ENCODE measurements at regions not wholly inside any gene's neighbourhood (a gene's known extent, or its start where the extent isn't known, plus 50 kb on each side); places are given as distances from the start of the nearest gene placed in this dataset.

DNA sequence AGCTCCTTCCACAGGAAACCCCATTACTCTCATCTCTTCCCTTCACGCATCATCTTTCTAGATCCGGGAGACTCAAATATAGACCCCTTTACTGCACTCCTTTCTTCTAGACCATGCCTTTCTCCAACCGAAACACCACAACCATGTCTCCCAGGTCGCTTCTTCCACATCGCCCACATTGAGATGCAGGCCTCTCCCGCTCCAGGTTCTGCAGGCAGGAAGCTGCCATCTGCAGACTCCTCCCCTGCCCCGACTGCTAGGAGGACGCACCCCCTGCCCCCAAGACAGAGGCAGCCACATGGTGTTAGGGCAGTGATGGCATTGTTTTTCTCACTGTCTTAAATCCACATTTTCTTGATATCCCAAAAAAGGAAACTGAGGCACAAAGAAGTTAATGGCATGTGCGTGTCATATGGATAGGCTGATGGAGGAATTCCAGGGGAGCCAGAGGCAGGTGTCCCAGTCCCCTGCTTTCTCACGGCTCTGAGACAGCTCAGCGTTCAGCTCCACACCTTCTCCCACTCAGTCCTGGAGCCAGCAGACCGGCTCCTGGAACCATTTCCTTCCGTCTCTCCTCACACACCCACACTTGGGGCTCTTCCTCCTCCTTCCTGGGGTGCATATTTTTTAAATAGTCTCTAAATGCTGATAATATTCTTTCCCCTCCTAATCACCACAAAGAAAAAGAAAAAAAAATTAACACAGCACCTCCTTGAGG lies 438.4 kb downstream of the EIPR1 start:
- Histone ChIP-seq H3K27me3 (ENCODE audit: control insufficient read depth in 5 of 5, insufficient read depth in 4 of 5, low read length in 5 of 5) (peaks cover 0 to 6% (median 5%) of the 10 kb centered on the region in 5 donors), H3K4me3 (ENCODE audit: low read depth in 1 of 5, low read length in 5 of 5) (no peak overlapping the region), H3K9me3 (ENCODE audit: control insufficient read depth in 5 of 5, low read length in 5 of 5) (peaks cover 0 to 2% (median 0%) of the 10 kb centered on the region in 5 donors), H3K36me3 (ENCODE audit: control insufficient read depth in 5 of 5, insufficient read depth in 5 of 5, low read length in 5 of 5) (no peaks in the 10 kb centered on the region), H3K27ac (ENCODE audit: low read depth, low read length) (no peak overlapping the region), H3K4me1 (ENCODE audit: control insufficient read depth in 5 of 5, insufficient read depth in 5 of 5, low read length in 5 of 5) (no peaks in the 10 kb centered on the region), H3K9ac (ENCODE audit: low read length in 5 of 5) (no peak overlapping the region)

GRCh38 chr2:2938481-2938880 lies 439.1 kb downstream of the EIPR1 start:
- peaks cover 0 to 6% (median 5%) of the 10 kb centered on the region in 5 donors for H3K27me3 ChIP-seq (ENCODE audit: control insufficient read depth in 5 of 5, insufficient read depth in 4 of 5, low read length in 5 of 5)
- peaks cover 0 to 2% (median 0%) of the 10 kb centered on the region in 5 donors for H3K9me3 ChIP-seq (ENCODE audit: control insufficient read depth in 5 of 5, low read length in 5 of 5)
- H3K9ac ChIP-seq (ENCODE audit: low read length in 5 of 5) = no peak overlapping the region
- no peak overlapping the region for H3K4me3 ChIP-seq (ENCODE audit: low read depth in 1 of 5, low read length in 5 of 5)
- H3K4me1 ChIP-seq (ENCODE audit: control insufficient read depth in 5 of 5, insufficient read depth in 5 of 5, low read length in 5 of 5) = peaks cover 0 to 3% (median 1%) of the 10 kb centered on the region in 5 donors
- H3K27ac ChIP-seq (ENCODE audit: low read depth, low read length) = no peak overlapping the region
- H3K36me3 ChIP-seq (ENCODE audit: control insufficient read depth in 5 of 5, insufficient read depth in 5 of 5, low read length in 5 of 5) = no peaks in the 10 kb centered on the region

- Histone ChIP-seq H3K36me3 (ENCODE audit: control insufficient read depth in 5 of 5, insufficient read depth in 5 of 5, low read length in 5 of 5) (no peaks in the 10 kb centered on the region), H3K27ac (ENCODE audit: low read depth, low read length) (no peak overlapping the region), H3K9me3 (ENCODE audit: control insufficient read depth in 5 of 5, low read length in 5 of 5) (peaks cover 0 to 2% (median under 1%) of the 10 kb centered on the region in 5 donors), H3K4me1 (ENCODE audit: control insufficient read depth in 5 of 5, insufficient read depth in 5 of 5, low read length in 5 of 5) (peaks cover 0 to 5% (median 3%) of the 10 kb centered on the region in 5 donors), H3K4me3 (ENCODE audit: low read depth in 1 of 5, low read length in 5 of 5) (no peak overlapping the region), H3K9ac (ENCODE audit: low read length in 5 of 5) (no peak overlapping the region), H3K27me3 (ENCODE audit: control insufficient read depth in 5 of 5, insufficient read depth in 4 of 5, low read length in 5 of 5) (peaks cover 0 to 6% (median 0%) of the 10 kb centered on the region in 5 donors)
Observed at GRCh38 chr2:2935445-2936149, 442.0 kb downstream of the EIPR1 start.

GRCh38 chr2:2933426-2933825 lies 444.2 kb downstream of the EIPR1 start:
- Histone ChIP-seq H3K36me3 (ENCODE audit: control insufficient read depth in 5 of 5, insufficient read depth in 5 of 5, low read length in 5 of 5) (no peaks in the 10 kb centered on the region), H3K4me3 (ENCODE audit: low read depth in 1 of 5, low read length in 5 of 5) (no peak overlapping the region), H3K4me1 (ENCODE audit: control insufficient read depth in 5 of 5, insufficient read depth in 5 of 5, low read length in 5 of 5) (peaks cover 0 to 5% (median 3%) of the 10 kb centered on the region in 5 donors), H3K9me3 (ENCODE audit: control insufficient read depth in 5 of 5, low read length in 5 of 5) (peaks cover 2 to 11% (median 10%) of the 10 kb centered on the region in 5 donors), H3K27me3 (ENCODE audit: control insufficient read depth in 5 of 5, insufficient read depth in 4 of 5, low read length in 5 of 5) (no peaks in the 10 kb centered on the region), H3K9ac (ENCODE audit: low read length in 5 of 5) (no peak overlapping the region), H3K27ac (ENCODE audit: low read depth, low read length) (no peak overlapping the region)

DNA sequence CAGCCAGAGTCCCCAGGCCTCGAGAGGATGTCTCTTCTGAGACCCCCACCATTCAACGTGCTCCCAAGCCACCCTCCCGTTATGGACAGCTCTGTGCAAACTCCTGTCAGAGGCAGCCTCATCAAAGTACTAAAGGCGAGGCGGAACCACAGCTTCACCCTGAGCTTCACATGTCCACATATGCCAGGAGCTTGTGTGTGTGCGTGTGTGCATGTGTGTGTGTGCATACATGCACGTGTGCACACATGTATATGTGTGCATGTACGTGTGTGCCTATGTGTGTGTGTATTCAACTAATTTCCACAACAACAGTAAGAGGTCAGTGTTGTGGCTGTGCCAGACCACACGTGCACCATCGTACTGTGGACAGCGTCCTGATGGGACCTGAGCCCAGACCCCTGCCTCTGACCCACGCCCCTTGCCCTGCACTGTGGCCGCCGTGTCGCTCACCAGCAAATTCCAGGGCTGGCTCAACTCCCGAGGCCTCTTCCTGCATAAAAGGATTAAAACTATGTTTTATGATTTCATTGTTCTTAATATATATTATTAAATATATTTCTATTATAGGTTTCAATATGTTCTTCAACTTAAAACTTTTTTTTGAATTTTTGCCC lies 444.8 kb downstream of the EIPR1 start:
- no peak overlapping the region for H3K27ac ChIP-seq (ENCODE audit: low read depth, low read length)

DNA sequence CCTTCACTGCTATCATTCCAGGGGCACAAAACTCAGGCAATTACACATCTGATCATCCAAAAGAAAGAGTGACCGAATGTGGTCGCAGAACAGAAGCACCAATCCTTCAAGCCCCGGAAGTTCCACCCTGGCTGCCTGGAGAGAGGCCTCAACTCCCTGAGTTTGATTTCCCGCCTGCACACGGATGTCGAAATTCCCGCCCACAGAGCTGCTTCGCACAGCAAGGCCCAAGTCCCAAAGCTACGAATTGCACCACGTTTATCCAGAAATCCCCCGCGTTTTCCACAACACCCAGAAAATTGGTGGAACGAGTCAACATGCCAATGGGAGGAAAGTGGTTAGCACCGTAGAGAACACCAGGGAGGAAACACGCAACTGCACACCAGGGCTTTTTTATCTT lies 445.4 kb downstream of the EIPR1 start:
- Histone ChIP-seq H3K9me3 (ENCODE audit: control insufficient read depth in 5 of 5, low read length in 5 of 5) (peaks cover 2 to 11% (median 10%) of the 10 kb centered on the region in 5 donors), H3K27ac (ENCODE audit: low read depth, low read length) (no peak overlapping the region), H3K36me3 (ENCODE audit: control insufficient read depth in 5 of 5, insufficient read depth in 5 of 5, low read length in 5 of 5) (no peaks in the 10 kb centered on the region), H3K4me3 (ENCODE audit: low read depth in 1 of 5, low read length in 5 of 5) (no peak overlapping the region), H3K27me3 (ENCODE audit: control insufficient read depth in 5 of 5, insufficient read depth in 4 of 5, low read length in 5 of 5) (no peaks in the 10 kb centered on the region), H3K4me1 (ENCODE audit: control insufficient read depth in 5 of 5, insufficient read depth in 5 of 5, low read length in 5 of 5) (peaks cover 0 to 5% (median 3%) of the 10 kb centered on the region in 5 donors), H3K9ac (ENCODE audit: low read length in 5 of 5) (no peak overlapping the region)

More for the DNA sequence above, 444.8 kb downstream of the EIPR1 start:
- no peaks in the 10 kb centered on the region for H3K27me3 ChIP-seq (ENCODE audit: control insufficient read depth in 5 of 5, insufficient read depth in 4 of 5, low read length in 5 of 5)
- H3K4me1 ChIP-seq (ENCODE audit: control insufficient read depth in 5 of 5, insufficient read depth in 5 of 5, low read length in 5 of 5) = peaks cover 0 to 5% (median 3%) of the 10 kb centered on the region in 5 donors
- no peak overlapping the region for H3K9ac ChIP-seq (ENCODE audit: low read length in 5 of 5)
- H3K36me3 ChIP-seq (ENCODE audit: control insufficient read depth in 5 of 5, insufficient read depth in 5 of 5, low read length in 5 of 5) = no peaks in the 10 kb centered on the region
- no peak overlapping the region for H3K4me3 ChIP-seq (ENCODE audit: low read depth in 1 of 5, low read length in 5 of 5)
- peaks cover 2 to 11% (median 10%) of the 10 kb centered on the region in 5 donors for H3K9me3 ChIP-seq (ENCODE audit: control insufficient read depth in 5 of 5, low read length in 5 of 5)

DNA sequence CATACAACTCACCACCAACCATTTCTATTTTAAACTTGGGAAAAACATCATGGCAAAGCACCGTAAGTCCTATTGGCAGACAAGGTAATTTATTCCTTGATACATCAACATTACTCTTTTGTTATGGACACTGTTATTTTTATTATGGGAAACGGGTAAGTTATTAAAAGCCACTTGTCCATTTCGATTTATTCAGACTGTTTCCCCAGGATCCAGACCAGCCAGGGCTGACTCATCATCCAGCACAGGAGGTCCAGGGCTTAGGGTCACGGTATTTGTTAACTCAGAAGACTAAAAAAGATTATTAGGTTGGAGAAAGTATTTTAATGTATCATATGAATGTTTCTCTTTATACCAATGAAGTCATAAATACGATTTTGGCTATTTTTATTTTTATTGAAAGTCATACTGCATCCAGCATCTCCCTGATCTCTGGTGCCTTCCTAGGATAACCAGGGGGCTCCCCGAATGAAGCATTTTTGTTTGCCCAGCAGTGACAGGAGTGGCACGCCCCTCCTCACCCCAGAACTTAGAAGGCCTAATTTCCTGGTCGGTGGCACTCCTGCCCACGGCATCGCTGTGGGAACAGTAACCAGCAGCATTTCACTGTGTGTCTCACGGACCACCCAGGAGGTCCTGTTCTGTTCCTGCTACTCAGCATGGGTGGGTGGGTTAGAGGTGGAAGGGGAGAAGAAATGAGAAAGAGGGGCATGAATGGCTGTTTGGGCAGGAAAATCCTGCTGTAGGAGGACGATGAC lies 446.1 kb downstream of the EIPR1 start:
- Histone ChIP-seq H3K36me3 (ENCODE audit: control insufficient read depth in 5 of 5, insufficient read depth in 5 of 5, low read length in 5 of 5) (no peaks in the 10 kb centered on the region), H3K9ac (ENCODE audit: low read length in 5 of 5) (no peak overlapping the region)

GRCh38 chr2:2930841-2931240 lies 446.8 kb downstream of the EIPR1 start:
- Histone ChIP-seq H3K36me3 (ENCODE audit: control insufficient read depth in 5 of 5, insufficient read depth in 5 of 5, low read length in 5 of 5) (no peaks in the 10 kb centered on the region), H3K27me3 (ENCODE audit: control insufficient read depth in 5 of 5, insufficient read depth in 4 of 5, low read length in 5 of 5) (no peaks in the 10 kb centered on the region), H3K27ac (ENCODE audit: low read depth, low read length) (no peak overlapping the region), H3K4me3 (ENCODE audit: low read depth in 1 of 5, low read length in 5 of 5) (no peak overlapping the region), H3K9me3 (ENCODE audit: control insufficient read depth in 5 of 5, low read length in 5 of 5) (peaks cover 2 to 10% (median 8%) of the 10 kb centered on the region in 5 donors), H3K4me1 (ENCODE audit: control insufficient read depth in 5 of 5, insufficient read depth in 5 of 5, low read length in 5 of 5) (peaks cover 0 to 5% (median 3%) of the 10 kb centered on the region in 5 donors), H3K9ac (ENCODE audit: low read length in 5 of 5) (no peak overlapping the region)

More for the DNA sequence above, 446.1 kb downstream of the EIPR1 start:
- H3K27me3 ChIP-seq (ENCODE audit: control insufficient read depth in 5 of 5, insufficient read depth in 4 of 5, low read length in 5 of 5) = no peaks in the 10 kb centered on the region
- H3K9me3 ChIP-seq (ENCODE audit: control insufficient read depth in 5 of 5, low read length in 5 of 5) = peaks cover 2 to 11% (median 10%) of the 10 kb centered on the region in 5 donors
- no peak overlapping the region for H3K27ac ChIP-seq (ENCODE audit: low read depth, low read length)
- H3K4me1 ChIP-seq (ENCODE audit: control insufficient read depth in 5 of 5, insufficient read depth in 5 of 5, low read length in 5 of 5) = peaks cover 0 to 5% (median 3%) of the 10 kb centered on the region in 5 donors
- H3K4me3 ChIP-seq (ENCODE audit: low read depth in 1 of 5, low read length in 5 of 5) = no peak overlapping the region

DNA sequence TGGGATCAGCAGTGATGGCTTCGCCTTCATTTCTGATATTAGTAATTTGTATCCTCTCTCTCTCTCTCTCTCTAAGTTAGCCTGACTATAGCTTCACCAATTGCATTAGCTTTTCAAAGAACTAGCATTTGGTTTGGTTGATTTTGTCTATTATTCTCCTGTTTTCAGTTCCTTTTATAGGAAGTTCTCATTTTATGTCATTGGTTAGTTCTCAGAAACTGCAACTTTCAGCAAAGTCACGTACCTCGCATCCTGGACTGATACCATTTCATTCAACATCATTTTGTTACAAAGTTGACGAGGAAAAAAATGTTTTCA lies 450.8 kb downstream of the EIPR1 start:
- Histone ChIP-seq H3K4me1 (ENCODE audit: control insufficient read depth in 5 of 5, insufficient read depth in 5 of 5, low read length in 5 of 5) (no peaks in the 10 kb centered on the region), H3K4me3 (ENCODE audit: low read depth in 1 of 5, low read length in 5 of 5) (no peak overlapping the region), H3K27ac (ENCODE audit: low read depth, low read length) (no peak overlapping the region), H3K9me3 (ENCODE audit: control insufficient read depth in 5 of 5, low read length in 5 of 5) (peaks cover 2 to 16% (median 8%) of the 10 kb centered on the region in 5 donors), H3K36me3 (ENCODE audit: control insufficient read depth in 5 of 5, insufficient read depth in 5 of 5, low read length in 5 of 5) (no peaks in the 10 kb centered on the region), H3K27me3 (ENCODE audit: control insufficient read depth in 5 of 5, insufficient read depth in 4 of 5, low read length in 5 of 5) (no peaks in the 10 kb centered on the region), H3K9ac (ENCODE audit: low read length in 5 of 5) (no peak overlapping the region)
